ENCODE measurements at regions not wholly inside any gene's neighbourhood (a gene's known extent, or its start where the extent isn't known, plus 50 kb on each side); places are given as distances from the start of the nearest gene placed in this dataset.

DNA sequence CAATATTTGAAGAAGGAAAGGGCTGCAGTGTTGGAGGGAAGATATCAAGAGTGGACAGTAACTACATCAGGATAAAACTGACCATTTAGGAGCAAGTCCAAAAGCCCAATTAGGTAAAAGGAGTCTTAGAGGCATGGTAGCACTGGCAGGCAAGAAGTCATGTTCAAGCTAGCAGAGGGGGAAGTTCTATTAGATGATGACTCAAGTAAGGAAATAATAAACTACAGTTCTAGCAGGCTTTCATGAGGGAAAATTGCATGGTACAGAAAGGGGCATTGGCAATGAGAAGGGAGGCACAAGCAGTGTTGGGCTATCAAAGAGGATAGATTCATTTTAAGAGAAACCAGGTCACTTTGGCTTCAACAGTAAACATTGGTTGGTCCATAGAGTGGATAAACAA is 156.1 kb upstream of the PTPRK start:
- no peaks in the 10 kb centered on the region for H4K20me1 ChIP-seq (ENCODE audit: low read depth, low read length)
- H3K9me3 ChIP-seq (ENCODE audit: insufficient read depth, low read length) = no peaks in the 10 kb centered on the region
- no peaks in the 10 kb centered on the region for H3K27me3 ChIP-seq (ENCODE audit: low read length)
- no peak overlapping the region for H3K27ac ChIP-seq (ENCODE audit: low read depth, low read length)
- no peak overlapping the region for H3K9ac ChIP-seq (ENCODE audit: low read length)
- no peaks in the 10 kb centered on the region for H3K9me2 ChIP-seq (replicated peaks; ENCODE audit: insufficient read depth, low read length)
- no peak overlapping the region for H3K4me2 ChIP-seq (ENCODE audit: low read depth, low read length, poor library complexity, severe bottlenecking)
- no peaks in the 10 kb centered on the region for H3F3A ChIP-seq (ENCODE audit: insufficient read depth)
- no peaks in the 10 kb centered on the region for H3K79me2 ChIP-seq (ENCODE audit: insufficient read depth, low read length)
- no peak for TF ChIP-seq EZH2phosphoT487 (conservative IDR thresholded peaks at IDR 0.05; ENCODE audit: low read length)
- TF ChIP-seq, protein P1, sequence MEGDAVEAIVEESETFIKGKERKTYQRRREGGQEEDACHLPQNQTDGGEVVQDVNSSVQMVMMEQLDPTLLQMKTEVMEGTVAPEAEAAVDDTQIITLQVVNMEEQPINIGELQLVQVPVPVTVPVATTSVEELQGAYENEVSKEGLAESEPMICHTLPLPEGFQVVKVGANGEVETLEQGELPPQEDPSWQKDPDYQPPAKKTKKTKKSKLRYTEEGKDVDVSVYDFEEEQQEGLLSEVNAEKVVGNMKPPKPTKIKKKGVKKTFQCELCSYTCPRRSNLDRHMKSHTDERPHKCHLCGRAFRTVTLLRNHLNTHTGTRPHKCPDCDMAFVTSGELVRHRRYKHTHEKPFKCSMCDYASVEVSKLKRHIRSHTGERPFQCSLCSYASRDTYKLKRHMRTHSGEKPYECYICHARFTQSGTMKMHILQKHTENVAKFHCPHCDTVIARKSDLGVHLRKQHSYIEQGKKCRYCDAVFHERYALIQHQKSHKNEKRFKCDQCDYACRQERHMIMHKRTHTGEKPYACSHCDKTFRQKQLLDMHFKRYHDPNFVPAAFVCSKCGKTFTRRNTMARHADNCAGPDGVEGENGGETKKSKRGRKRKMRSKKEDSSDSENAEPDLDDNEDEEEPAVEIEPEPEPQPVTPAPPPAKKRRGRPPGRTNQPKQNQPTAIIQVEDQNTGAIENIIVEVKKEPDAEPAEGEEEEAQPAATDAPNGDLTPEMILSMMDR (IDR thresholded peaks at IDR 0.05; ENCODE audit: insufficient read depth, low read length, poor library complexity, severe bottlenecking) = no peak
- H3K4me3 ChIP-seq (ENCODE audit: insufficient read depth, low read length, poor library complexity, severe bottlenecking) = no peak overlapping the region
- no peaks in the 10 kb centered on the region for H3K36me3 ChIP-seq (ENCODE audit: low read length)
- H2AFZ ChIP-seq (ENCODE audit: low read depth, low read length, severe bottlenecking) = no peak overlapping the region

- H3K36me3 ChIP-seq (ENCODE audit: low read length) = no peaks in the 10 kb centered on the region
- no peaks in the 10 kb centered on the region for H3K27me3 ChIP-seq (ENCODE audit: low read length)
- no peaks in the 10 kb centered on the region for H3K9me3 ChIP-seq (ENCODE audit: insufficient read depth, low read length)
- H3K9ac ChIP-seq (ENCODE audit: low read length) = no peak overlapping the region
- H3K9me2 ChIP-seq (replicated peaks; ENCODE audit: insufficient read depth, low read length) = no peaks in the 10 kb centered on the region
- no peaks in the 10 kb centered on the region for H3F3A ChIP-seq (ENCODE audit: insufficient read depth)
- TF ChIP-seq EZH2phosphoT487 (conservative IDR thresholded peaks at IDR 0.05; ENCODE audit: low read length) = no peak
- TF ChIP-seq, protein P1 (IDR thresholded peaks at IDR 0.05; ENCODE audit: insufficient read depth, low read length, poor library complexity, severe bottlenecking) = no peak
- no peak overlapping the region for H3K27ac ChIP-seq (ENCODE audit: low read depth, low read length)
- no peaks in the 10 kb centered on the region for H4K20me1 ChIP-seq (ENCODE audit: low read depth, low read length)
- no peak overlapping the region for H3K4me2 ChIP-seq (ENCODE audit: low read depth, low read length, poor library complexity, severe bottlenecking)
- H3K4me3 ChIP-seq (ENCODE audit: insufficient read depth, low read length, poor library complexity, severe bottlenecking) = no peak overlapping the region
- no peak overlapping the region for H2AFZ ChIP-seq (ENCODE audit: low read depth, low read length, severe bottlenecking)
- no peaks in the 10 kb centered on the region for H3K79me2 ChIP-seq (ENCODE audit: insufficient read depth, low read length)
These were observed 151.6 kb upstream of the PTPRK start for GRCh38 chr6:128672023-128672422.

DNA sequence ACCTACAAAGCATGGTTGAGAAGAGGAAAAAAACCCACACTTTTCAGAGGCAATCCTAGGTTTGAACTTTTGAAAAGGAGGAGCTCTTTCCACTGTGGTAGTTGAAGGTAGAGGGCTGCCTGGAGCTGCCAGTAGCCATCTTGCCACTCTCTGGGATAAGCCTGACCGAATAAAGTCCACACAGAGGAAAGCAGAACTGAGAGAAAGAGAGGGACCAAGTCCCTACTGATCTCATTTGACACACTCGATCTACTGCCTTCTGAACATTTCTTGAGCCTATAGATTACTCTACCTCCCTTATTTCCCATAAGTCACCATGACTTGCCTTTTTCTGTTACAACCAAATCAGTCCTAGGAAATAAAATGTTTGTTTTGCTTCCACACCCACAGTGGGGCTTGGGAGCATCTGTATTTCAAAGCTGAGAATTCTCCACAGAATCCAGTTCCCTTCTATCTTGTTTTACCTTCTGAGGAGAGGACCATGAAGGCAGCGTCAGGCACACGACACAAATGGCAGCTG is 147.0 kb upstream of the PTPRK start:
- no peaks in the 10 kb centered on the region for H3K27me3 ChIP-seq (ENCODE audit: low read length)
- H3F3A ChIP-seq (ENCODE audit: insufficient read depth) = no peaks in the 10 kb centered on the region
- H4K20me1 ChIP-seq (ENCODE audit: low read depth, low read length) = no peaks in the 10 kb centered on the region
- H3K36me3 ChIP-seq (ENCODE audit: low read length) = no peaks in the 10 kb centered on the region
- H3K9me3 ChIP-seq (ENCODE audit: insufficient read depth, low read length) = no peaks in the 10 kb centered on the region
- H3K79me2 ChIP-seq (ENCODE audit: insufficient read depth, low read length) = no peaks in the 10 kb centered on the region
- no peaks in the 10 kb centered on the region; the same call in 1 of the 2 replicates for H3K9me2 ChIP-seq (replicated peaks; ENCODE audit: insufficient read depth, low read length)
- no peak overlapping the region for H3K4me2 ChIP-seq (ENCODE audit: low read depth, low read length, poor library complexity, severe bottlenecking)
- no peak overlapping the region for H3K4me3 ChIP-seq (ENCODE audit: insufficient read depth, low read length, poor library complexity, severe bottlenecking)
- no peak overlapping the region for H2AFZ ChIP-seq (ENCODE audit: low read depth, low read length, severe bottlenecking)
- no peak overlapping the region for H3K27ac ChIP-seq (ENCODE audit: low read depth, low read length)
- TF ChIP-seq, protein P1 (IDR thresholded peaks at IDR 0.05; ENCODE audit: insufficient read depth, low read length, poor library complexity, severe bottlenecking) = no peak
- no peak for TF ChIP-seq EZH2phosphoT487 (conservative IDR thresholded peaks at IDR 0.05; ENCODE audit: low read length)
- no peak overlapping the region for H3K9ac ChIP-seq (ENCODE audit: low read length)
